Activated T-cell treated with anti-CD3 and anti-CD28 coated beads, Interleukin-2, amount 50 U/mL, for 48 hours (primary cell): ENCODE measurements at regions not wholly inside any gene's neighbourhood (a gene's known extent, or its start where the extent isn't known, plus 50 kb on each side); places are given as distances from the start of the nearest gene placed in this dataset.
"Not testable (repeated sequence)": the region's sequence is repeated elsewhere in the genome, so short reads cannot be mapped to it uniquely, and the experiment has no call there.

ENCODE experiments used
- DNase-seq, 2 experiments: peaks; one replicate each; pipeline ENCODE4 v3.0.0-alpha.2; 2020

DNA sequence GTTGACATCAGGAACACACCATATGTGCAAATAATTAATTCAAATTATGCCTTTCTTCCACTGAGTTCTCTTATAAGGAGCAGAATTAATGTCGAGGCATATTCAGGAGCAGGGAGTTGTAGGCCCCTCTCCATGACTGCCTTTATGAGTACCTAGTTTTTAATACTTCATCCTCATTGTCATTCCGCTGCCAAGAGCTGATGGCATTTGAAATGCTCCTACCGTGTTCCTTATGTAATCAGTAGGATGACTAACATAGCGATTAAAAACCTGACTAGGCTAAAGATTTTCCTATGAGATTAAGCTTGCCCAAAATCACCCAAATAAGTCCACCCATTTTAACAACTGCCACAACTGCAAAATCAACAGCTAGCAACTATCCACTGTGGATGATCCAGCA, 220.6 kb downstream of the DHX15 start:
- DNase-seq: no peak

DNA sequence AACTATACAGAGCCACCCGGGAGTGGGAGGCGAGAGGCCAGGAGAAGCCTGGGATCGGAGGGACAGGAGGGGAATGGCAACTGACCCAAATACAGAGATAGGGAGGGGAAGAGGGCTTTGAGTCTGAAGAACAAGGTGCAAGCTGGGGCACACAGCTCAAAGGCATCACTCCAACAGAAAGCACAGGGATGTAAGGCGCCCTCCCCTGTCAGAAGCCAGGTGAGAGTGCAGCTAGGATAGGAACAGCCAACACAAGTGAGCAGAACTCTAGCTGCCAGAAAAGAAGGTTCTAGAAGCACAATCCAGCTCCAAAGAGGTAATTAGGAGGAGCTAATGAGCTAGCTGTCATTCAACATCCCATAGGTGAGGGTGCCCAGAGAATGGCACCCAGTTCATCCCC, 232.2 kb downstream of the DHX15 start:
- DNase-seq: no peak

- not testable (repeated sequence) for DNase-seq
These were observed 235.0 kb downstream of the DHX15 start for GRCh38 chr4:24349168-24349996.

- no peak for DNase-seq
These were observed 245.1 kb downstream of the DHX15 start for GRCh38 chr4:24339260-24339659.

GRCh38 chr4:24337451-24338190, 246.7 kb downstream of the DHX15 start:
- DNase-seq: no peak

- DNase-seq: no peak
These were observed 248.7 kb downstream of the DHX15 start for GRCh38 chr4:24335616-24336015.

GRCh38 chr4:24334906-24335305, 249.4 kb downstream of the DHX15 start:
- no peak for DNase-seq

GRCh38 chr4:24330573-24330972, 253.8 kb downstream of the DHX15 start:
- no peak for DNase-seq

DNA sequence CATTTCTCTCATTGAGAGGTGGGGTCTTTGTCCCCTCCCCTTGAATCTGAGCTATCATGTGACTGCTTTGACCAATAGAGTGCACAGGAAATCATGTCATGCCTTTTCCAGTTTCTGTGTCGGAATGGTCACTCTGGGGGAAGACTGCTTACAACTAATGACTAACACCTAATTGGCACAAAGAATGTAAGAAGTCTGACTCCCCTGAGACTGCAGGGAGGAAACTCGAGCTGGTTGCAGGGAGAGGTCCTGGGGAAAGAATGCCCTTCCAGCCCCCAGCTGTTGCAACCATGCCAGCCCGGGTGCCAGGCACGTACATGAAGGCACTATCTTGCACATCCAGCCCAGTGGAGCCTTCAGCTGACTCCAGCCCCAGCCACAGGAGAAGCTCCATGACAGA, 254.2 kb downstream of the DHX15 start:
- no peak for DNase-seq

DNA sequence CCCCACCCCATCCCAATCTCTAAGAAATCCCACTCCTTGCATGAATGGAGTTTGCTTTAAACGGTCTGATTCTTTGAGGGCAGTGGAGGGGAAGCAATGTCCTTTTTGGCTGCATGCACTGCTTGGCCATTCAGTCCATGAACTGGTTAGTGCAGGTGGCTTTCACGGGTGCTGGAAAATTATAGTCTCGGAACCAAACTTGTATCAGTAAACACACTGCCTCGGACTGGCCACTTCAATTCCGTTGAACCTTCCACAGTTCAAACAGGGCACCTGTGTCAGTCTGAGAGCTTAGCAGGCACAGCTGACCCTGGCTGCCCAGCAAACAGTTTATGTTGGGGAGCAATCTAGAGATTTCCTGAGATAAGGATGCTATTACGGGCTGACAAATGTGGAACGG, 255.6 kb downstream of the DHX15 start:
- no peak for DNase-seq

GRCh38 chr4:24328310-24328709, 256.0 kb downstream of the DHX15 start:
- DNase-seq: no peak

GRCh38 chr4:24322995-24323394, 261.4 kb downstream of the DHX15 start:
- DNase-seq: no peak

DNA sequence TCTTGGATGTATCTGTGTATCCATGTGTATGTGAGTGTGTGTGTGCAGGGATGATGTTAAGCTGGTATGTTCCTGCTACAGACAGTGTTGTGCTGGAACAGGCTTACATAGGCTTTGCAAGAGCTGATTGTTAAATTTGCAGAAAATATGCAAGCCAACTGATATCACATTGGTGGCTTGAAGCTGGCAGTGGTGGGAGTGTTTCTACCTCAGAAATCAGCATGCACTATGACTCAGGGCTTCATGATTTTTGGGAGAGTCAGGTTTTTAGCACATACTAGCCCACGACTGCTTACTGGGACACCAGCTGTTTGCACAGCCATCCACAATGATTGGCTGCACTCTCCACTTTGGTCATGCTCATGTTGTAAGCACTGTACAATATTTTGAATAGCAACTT, 261.8 kb downstream of the DHX15 start:
- no peak for DNase-seq

- DNase-seq: no peak
These were observed 262.7 kb downstream of the DHX15 start for GRCh38 chr4:24321616-24322015.

GRCh38 chr4:24321131-24321530, 263.2 kb downstream of the DHX15 start:
- no peak for DNase-seq

DNA sequence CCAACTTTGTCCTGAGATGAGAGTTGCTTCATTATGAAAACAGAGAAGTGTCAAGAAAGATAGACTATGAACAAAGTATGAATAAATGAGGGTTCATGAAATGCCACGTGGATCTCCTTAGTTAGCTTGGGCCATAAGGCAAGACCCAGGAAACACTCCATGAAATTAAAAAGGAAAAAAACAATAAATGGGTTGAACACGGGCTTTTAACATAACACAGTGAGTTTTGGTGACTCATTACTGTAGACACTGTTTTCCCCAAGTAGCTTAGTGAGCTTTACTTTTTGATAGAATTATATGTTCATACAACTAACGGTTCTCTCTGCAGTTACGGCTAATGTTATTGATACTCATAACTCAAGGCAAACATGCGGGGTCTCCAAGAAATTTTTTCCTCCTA, 265.0 kb downstream of the DHX15 start:
- DNase-seq: no peak

DNA sequence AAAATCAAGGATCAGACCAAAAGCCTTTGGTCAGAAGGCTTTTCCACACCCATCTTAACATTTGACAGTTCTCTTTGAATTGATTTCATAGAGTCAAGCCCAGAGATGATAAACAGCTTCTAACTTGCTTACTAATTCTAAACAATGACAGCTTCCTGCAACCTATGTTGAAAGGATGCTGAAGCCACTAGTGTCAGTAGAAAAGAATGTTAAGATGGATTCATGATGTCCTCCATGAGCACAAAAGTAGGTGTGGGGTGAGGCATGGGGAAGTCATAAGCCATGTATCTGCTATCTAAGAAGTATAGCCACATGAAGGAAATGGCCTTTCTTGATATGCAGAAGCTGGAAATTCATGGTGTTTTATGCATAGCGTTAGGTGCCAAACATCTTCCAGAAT, 269.3 kb downstream of the DHX15 start:
- DNase-seq: no peak

DNA sequence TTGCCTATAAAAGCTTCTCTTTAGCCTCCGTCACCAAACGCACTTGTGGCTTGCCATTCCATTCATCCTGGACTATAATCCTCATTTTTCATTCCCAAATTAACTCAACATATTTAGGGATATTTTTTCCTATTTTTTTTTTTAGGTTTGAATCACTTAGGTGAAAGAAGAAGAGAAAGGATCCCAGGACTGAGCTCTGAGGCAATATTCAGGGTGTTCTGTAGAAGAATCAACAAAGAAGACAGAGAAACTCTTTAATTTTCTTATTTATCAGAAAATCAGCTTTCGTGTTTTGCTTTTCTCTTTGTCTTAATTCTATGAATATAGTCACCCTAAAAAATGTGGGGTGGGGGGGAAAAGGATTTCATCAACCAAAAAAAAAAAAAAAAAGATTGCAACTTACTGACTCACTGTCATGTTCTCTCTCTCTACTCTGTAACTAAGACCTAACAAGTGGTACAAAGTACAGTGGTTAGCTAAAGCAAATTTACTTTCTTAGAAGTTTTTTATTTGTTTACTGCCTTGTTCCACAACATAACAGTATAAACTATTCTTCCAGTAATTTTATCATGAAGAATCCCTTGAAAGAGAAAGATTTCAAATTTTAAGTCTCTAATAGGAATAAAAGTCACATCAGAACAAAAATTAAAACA, 272.0 kb downstream of the DHX15 start:
- DNase-seq: no peak

DNA sequence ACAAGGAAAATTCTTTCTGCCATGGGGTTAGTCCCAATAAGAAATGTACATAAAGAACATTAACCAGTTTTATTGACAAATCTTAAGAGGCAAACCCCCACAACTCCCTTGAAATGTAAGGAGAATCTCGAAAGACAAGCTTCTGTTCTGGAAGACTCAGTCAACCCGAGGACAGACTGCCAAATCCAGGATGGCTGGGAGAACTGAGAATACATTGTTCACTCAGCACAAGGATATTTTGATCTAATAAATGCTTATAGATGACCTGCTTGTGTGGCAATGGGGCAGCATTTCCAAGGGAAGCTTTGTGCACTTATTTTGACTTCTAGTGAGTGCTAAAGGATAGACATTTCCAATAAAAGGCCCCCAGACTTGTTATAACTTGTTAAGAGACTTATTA, 280.4 kb downstream of the DHX15 start:
- DNase-seq: no peak

DNA sequence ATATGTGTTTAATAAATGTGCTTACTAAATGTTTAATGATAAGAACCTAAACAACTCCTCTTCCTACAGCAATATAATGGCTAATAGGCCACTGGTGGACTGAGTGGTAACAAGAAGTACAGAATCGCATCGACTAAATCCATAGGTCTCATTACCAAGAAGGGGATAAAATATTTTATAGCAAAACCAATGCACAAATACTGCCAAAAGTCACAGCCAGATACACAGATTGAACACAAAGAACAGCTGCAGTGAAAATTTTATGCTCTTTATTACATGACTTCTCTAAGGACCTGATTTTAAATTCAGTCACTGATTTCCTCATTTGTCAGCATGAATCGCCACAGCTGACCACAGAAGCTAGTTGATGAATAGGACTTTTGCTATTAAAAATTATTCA, 285.4 kb downstream of the DHX15 start:
- DNase-seq: no peak

DNA sequence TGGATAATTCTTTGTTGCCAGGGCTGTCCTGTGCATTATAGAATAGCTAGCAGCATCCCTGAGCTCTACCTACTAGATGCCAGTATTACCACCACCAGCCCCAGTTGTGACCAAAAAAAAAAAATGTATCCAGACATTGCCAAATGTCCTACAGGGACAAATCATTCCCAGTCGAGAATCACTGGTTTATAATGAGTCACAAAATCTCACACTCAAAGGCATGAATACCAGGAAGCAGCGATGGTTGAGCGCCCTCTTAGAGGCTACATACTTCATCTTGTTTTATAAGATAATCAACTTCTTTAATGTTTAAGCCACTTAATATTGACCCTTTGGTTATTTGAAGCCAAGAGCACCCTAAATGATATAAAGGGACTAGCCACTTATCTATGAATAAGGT, 297.3 kb downstream of the DHX15 start:
- DNase-seq: no peak

DNA sequence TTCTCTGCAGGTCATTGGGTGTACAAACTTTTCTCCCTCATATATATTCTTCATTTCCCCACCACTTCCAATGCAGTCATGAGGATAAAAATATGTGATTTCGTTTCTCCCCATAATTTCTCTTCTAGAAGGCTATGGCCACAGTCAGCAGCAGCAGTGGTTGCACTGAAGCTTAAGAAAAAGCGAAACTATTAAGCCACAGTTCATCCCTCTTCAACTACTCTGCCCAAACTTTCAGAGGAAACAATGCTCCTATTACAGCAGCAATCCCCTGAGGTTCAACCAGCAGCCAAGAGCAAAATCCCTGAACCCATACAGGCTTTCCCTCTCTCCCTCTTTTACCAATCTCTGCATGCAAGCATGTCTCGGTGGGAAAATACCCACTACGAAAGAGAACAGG, 298.6 kb downstream of the DHX15 start:
- DNase-seq: no peak

- no peak for DNase-seq
These were observed 301.9 kb downstream of the DHX15 start for GRCh38 chr4:24282446-24282845.

- DNase-seq: no peak
These were observed 304.4 kb downstream of the DHX15 start for GRCh38 chr4:24279911-24280375.
